Ectodermal cell (in vitro differentiated cells): ENCODE measurements at regions not wholly inside any gene's neighbourhood (a gene's known extent, or its start where the extent isn't known, plus 50 kb on each side); places are given as distances from the start of the nearest gene placed in this dataset.
A peak's percentile ranks its signal among the peaks of the same experiment; 100 is the strongest.
"Not testable (repeated sequence)": the region's sequence is repeated elsewhere in the genome, so short reads cannot be mapped to it uniquely, and the experiment has no call there.

Experiments used
- H3K27ac ChIP-seq: 2 replicates; pipeline ENCODE4 v1.7.0; 2013; ENCODE audit warnings: mild to moderate bottlenecking, low read depth, low read length; ENCODE audit not compliant: insufficient read depth, poor library complexity, severe bottlenecking
- H3K27me3 ChIP-seq: 2 replicates; pipeline ENCODE4 v1.7.0; 2013; ENCODE audit warnings: mild to moderate bottlenecking, low read length; ENCODE audit not compliant: insufficient read depth, control insufficient read depth, poor library complexity, severe bottlenecking
- H3K36me3 ChIP-seq: one replicate; pipeline ENCODE4 v1.7.0; 2013; ENCODE audit warnings: low read length; ENCODE audit not compliant: control insufficient read depth, insufficient read depth
- H3K4me1 ChIP-seq: one replicate; pipeline ENCODE4 v1.7.0; 2013; ENCODE audit warnings: low read length; ENCODE audit not compliant: control insufficient read depth, insufficient read depth
- H3K4me3 ChIP-seq: 2 replicates; pipeline ENCODE4 v1.7.0; 2013; ENCODE audit warnings: low read depth, low read length, control low read depth; ENCODE audit not compliant: insufficient read depth
- H3K9me3 ChIP-seq: 2 replicates; pipeline ENCODE4 v1.7.0; 2013; ENCODE audit warnings: mild to moderate bottlenecking, low read length, moderate library complexity; ENCODE audit not compliant: control insufficient read depth
- WGBS, 2 experiments: methylation state at CpG; one replicate each; pipeline ENCODE4 v1.1.7; 2013; ENCODE audit warnings: missing lambda C conversion rate in 2 of 2; 5-methylcytosine and 5-hydroxymethylcytosine counted together

DNA sequence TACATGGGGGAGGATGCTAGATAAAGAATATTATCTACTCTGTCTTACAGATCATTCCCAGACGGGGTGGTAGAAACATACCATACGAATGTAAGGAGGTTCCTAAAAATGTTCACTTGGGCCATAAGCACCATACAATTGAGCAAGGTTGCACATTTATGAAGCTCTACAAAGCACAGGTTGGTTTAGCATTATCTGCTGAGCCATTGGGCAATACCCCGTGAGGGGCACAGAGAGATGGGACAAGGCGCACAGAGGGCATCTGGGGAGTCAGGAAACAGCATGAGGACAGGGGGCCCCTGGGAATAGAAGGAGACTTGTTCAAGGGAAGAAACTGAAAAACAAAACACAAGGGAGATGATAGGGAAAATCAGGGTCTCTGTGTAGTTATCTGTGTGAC lies 305.3 kb downstream of the TRIML1 start:
- H3K27ac ChIP-seq, result no peak overlapping the region
- H3K27me3 ChIP-seq, result no peaks in the 10 kb centered on the region
- no peaks in the 10 kb centered on the region for H3K36me3 ChIP-seq
- no peak overlapping the region for H3K4me3 ChIP-seq
- WGBS, 2 experiments, result 97% methylated on average over 4 of the region's 4 CpGs
- no peaks in the 10 kb centered on the region for H3K4me1 ChIP-seq
- no peaks in the 10 kb centered on the region for H3K9me3 ChIP-seq

DNA sequence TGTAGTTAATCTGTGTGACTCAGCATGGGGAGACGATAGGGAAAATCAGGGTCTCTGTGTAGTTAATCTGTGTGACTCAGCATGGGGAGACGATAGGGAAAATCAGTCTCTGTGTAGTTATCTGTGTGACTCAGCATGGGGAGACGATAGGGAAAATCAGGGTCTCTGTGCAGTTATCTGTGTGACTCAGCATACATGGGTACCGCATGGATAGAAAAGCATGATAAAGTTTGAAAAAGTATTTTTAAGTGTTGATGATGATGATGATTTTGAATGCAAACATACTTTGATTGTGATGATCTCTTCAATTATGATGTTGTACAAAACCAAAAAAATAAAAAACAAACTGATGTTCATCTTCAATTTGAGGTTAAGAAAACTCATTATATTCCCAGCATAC lies 309.8 kb downstream of the TRIML1 start:
- WGBS, 2 experiments, result 86 to 89% methylated on average over 2 of the region's 4 CpGs
- not testable (repeated sequence) for H3K9me3 ChIP-seq, H3K4me3 ChIP-seq, H3K27me3 ChIP-seq, H3K36me3 ChIP-seq, H3K27ac ChIP-seq
- peaks cover 18% of the 10 kb centered on the region for H3K4me1 ChIP-seq

DNA sequence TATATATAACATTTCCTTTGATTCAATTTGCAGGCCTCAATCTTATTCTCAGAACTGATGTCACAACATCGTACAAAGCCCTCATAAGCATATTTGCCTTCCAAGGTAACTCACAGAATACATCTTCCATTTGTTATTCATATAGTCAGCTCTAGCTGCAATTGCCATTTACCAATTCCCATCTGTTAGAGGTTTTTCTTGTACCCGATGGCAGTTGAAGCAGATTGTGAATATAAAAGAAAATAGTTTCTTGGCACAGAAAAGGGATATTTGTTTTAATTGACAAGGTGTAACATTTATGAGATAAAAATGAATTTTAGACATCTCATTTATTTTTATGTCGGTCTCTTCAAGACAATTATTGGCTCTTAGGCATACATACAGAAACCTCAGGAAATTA lies 311.3 kb downstream of the TRIML1 start:
- WGBS, 2 experiments, result 94 to 100% methylated on average over 1 to 2 of the region's 3 CpGs
- Histone ChIP-seq H3K4me3 (no peak overlapping the region), H3K36me3 (no peaks in the 10 kb centered on the region), H3K27ac (no peak overlapping the region), H3K27me3 (no peaks in the 10 kb centered on the region), H3K4me1 (peaks cover 25% of the 10 kb centered on the region), H3K9me3 (no peaks in the 10 kb centered on the region)

DNA sequence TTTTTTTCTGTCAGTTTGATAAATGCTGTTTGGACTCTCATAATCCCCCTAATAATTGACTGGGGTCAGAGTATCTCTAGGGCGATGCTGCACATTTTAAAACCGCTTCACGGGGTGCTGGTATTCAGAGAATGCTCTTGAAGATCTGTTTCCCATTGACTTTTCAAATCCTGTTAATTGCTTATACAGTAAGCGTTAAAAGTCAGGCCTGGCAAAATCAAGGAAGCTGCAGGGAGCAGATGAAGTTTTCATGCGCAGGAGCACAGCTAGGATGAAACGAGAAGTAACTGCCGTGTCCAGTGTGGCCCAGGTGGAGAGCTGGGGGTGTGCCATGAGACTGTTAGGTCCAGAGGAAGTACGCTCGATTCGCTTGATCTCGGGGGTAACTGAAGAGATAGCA lies 312.9 kb downstream of the TRIML1 start:
- WGBS, 2 experiments, result 28 to 33% methylated on average over 11 of the region's 11 CpGs
- Histone ChIP-seq H3K4me3 (no peak overlapping the region), H3K27ac (peak overlapping the region; percentile 17), H3K9me3 (no peaks in the 10 kb centered on the region), H3K36me3 (no peaks in the 10 kb centered on the region), H3K4me1 (peaks cover 25% of the 10 kb centered on the region), H3K27me3 (no peaks in the 10 kb centered on the region)

DNA sequence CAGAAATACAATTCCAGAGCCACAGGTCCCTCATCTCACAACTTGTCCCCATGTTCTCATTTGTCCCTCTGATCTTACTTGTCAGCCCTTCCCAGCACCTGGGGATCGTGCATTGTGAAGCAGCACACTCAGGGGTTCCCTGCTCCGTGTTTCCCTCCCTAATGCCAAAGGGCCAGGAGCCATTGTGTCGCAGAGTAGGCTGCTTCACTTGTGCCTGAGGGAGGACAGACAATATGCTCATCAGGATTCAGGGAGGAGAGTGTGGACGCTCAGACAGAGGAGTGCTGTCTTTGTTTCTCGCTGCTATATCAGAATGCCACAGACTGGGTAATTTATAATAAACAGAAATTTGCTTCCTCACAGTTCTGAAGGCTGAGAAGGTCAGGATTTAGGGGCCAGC lies 315.3 kb downstream of the TRIML1 start:
- Histone ChIP-seq H3K27ac (no peak overlapping the region), H3K4me1 (peaks cover 25% of the 10 kb centered on the region), H3K36me3 (no peaks in the 10 kb centered on the region), H3K4me3 (no peak overlapping the region), H3K9me3 (no peaks in the 10 kb centered on the region), H3K27me3 (no peaks in the 10 kb centered on the region)
- 25 to 37% methylated on average over 5 of the region's 5 CpGs for WGBS, 2 experiments

DNA sequence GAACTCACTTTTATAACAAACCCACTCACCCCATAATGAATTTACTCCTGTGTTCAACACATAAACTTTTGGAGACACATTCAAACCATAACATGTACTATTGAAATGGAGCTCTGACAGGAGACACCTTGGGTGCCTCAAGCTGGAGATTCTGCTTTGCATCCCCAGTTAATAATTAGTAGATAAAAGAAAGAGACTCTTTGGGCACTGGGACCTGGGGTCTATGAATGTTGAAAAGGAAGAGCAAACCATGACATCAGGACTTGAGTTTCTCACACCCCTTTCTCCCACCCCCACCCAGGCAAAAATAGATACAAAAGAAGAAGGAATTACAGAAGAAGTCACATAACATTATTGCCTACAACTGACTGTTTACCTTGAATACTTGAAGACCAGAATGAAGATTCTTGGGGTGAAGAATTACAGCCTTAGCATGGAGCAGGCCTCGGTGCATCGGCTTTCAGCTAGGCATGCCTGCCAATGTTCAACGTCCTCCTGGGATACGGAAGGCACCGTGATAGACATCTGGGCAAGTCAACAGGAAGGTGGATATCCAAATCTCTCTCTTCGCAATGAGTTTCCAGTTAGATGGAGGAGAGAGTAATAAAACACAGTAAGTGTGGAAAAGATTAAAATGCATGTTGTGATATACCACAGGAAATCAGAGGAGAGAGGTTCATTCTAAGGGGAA lies 316.0 kb downstream of the TRIML1 start:
- no peaks in the 10 kb centered on the region for H3K27me3 ChIP-seq
- no peaks in the 10 kb centered on the region for H3K9me3 ChIP-seq
- H3K4me3 ChIP-seq, result no peak overlapping the region
- WGBS, 2 experiments, result 95 to 96% methylated on average over 6 of the region's 6 CpGs
- H3K27ac ChIP-seq, result no peak overlapping the region
- H3K36me3 ChIP-seq, result no peaks in the 10 kb centered on the region
- H3K4me1 ChIP-seq, result peaks cover 25% of the 10 kb centered on the region

DNA sequence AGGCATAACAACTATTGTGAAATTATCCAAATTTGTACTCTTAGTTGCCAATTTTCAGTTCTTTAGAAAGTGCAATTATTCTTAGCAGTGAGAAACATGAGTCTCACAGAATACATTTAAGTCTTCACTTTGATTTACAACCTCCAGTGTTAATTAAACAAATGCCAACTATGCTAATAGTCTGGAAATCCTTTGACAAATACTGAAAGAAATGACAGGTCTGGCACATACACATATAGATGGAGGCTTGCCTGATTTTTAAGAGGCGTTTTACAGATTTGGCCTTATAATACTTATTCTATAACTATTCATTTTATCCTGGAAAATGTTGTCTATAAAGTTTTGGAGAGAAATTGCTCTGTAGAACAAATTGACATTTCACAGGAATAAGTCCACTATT lies 320.1 kb downstream of the TRIML1 start:
- H3K27me3 ChIP-seq, result no peaks in the 10 kb centered on the region
- H3K4me3 ChIP-seq, result no peak overlapping the region
- H3K4me1 ChIP-seq, result peaks cover 7% of the 10 kb centered on the region
- H3K27ac ChIP-seq, result no peak overlapping the region
- no peaks in the 10 kb centered on the region for H3K9me3 ChIP-seq
- H3K36me3 ChIP-seq, result no peaks in the 10 kb centered on the region
- WGBS, 2 experiments, result no CpG with 5 or more reads among the region's 1 CpG

DNA sequence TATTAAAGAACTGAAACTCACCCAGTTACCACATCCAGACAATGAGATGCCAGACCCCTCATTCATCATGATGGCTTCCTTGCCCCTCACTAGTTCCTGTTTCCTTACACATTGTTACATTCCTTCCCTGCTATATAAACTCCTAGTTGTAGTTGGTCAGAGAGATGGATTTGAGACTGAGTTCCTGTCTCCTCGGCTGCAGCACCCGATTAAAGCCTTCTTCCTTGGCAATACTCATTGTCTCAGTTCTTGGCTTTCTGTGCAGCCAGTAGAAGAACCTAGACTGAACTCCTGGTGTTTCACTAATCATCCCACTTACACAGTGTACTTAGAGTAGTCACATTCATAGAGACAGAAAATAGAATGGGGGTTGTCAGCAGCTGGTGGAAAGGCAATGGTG lies 324.7 kb downstream of the TRIML1 start:
- 70 to 83% methylated on average over 2 of the region's 2 CpGs for WGBS, 2 experiments

DNA sequence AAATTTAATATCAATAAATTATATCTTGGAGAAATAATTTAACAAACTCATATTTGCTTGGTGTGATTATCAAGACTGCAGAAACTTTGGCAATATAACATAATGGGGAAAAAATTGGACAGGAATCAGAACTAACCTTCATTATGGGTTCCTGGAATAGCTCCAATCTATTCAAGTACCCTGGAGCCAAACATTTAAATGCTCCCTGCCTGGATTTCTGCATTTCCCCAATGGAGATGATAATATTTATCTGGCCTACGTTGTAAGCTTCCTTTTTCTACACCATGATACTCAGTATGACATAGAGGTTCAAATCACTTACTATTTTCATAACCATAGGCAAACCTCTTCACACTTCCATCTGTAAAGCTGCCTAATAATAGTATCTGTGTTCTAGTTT lies 326.8 kb downstream of the TRIML1 start:
- Histone ChIP-seq H3K4me3 (no peak overlapping the region), H3K36me3 (no peaks in the 10 kb centered on the region), H3K4me1 (no peaks in the 10 kb centered on the region), H3K27ac (no peak overlapping the region), H3K27me3 (no peaks in the 10 kb centered on the region), H3K9me3 (no peaks in the 10 kb centered on the region)
- WGBS, 2 experiments, result 94 to 100% methylated on average over 1 of the region's 1 CpG

More for the DNA sequence above, 324.7 kb downstream of the TRIML1 start:
- Histone ChIP-seq H3K9me3 (no peaks in the 10 kb centered on the region), H3K36me3 (no peaks in the 10 kb centered on the region), H3K27ac (no peak overlapping the region), H3K4me3 (no peak overlapping the region), H3K27me3 (no peaks in the 10 kb centered on the region), H3K4me1 (no peaks in the 10 kb centered on the region)

DNA sequence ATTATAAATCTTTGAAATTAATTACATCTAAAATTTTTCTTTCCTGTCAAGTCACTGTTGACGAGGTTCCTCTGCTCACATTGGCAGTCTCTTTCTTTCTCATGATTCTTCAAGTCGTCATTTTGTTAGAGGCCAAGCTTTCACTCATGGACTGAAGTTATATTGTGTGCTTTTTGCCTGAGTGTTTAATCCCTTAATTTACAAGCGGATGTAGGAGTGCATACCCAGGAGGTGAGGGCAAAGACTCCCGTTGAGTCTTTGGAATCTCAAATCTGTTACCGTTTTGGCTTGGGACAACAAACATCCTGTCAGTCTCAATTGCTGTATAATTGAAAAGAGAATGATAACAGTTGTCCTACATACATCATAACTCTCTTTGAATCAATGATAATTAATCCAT lies 345.0 kb downstream of the TRIML1 start:
- H3K27ac ChIP-seq, result no peak overlapping the region
- WGBS, 2 experiments, result 85 to 90% methylated on average over 4 to 5 of the region's 5 CpGs
- no peaks in the 10 kb centered on the region for H3K9me3 ChIP-seq
- no peak overlapping the region for H3K4me3 ChIP-seq
- H3K36me3 ChIP-seq, result no peaks in the 10 kb centered on the region
- H3K27me3 ChIP-seq, result no peaks in the 10 kb centered on the region
- no peaks in the 10 kb centered on the region for H3K4me1 ChIP-seq

DNA sequence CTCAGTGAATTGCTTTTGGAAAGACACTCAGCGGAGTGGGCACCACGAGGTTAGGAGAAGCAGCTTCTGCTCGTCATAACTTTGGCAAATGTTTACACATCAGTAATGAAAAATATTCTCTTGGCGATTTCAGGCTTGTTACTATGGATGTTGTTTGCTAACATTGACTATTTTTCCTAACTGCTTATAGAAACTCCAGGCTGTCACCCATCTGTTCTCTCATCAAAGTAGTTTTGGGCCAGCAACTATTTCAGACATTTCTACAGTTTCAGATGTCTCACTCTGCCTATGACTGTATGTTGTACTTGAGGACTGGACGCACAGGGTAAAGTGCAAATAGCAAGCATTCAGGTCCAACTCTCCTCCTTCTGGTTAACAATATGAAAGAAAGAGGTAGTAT lies 346.7 kb downstream of the TRIML1 start:
- Histone ChIP-seq H3K9me3 (no peaks in the 10 kb centered on the region), H3K27me3 (no peaks in the 10 kb centered on the region), H3K36me3 (no peaks in the 10 kb centered on the region), H3K4me1 (no peaks in the 10 kb centered on the region), H3K27ac (no peak overlapping the region), H3K4me3 (no peak overlapping the region)
- 96 to 98% methylated on average over 4 to 5 of the region's 5 CpGs for WGBS, 2 experiments
